ENCODE measurements at regions not wholly inside any gene's neighbourhood (a gene's known extent, or its start where the extent isn't known, plus 50 kb on each side); places are given as distances from the start of the nearest gene placed in this dataset.
A peak's percentile ranks its signal among the peaks of the same experiment; 100 is the strongest.

GRCh38 chr11:109864834-109865547 is 228.2 kb upstream of the ZC3H12C start:
- no peak for DNase-seq

- no peak for DNase-seq
Measured at GRCh38 chr11:109865548-109866186, 227.5 kb upstream of the ZC3H12C start.

GRCh38 chr11:109867784-109868183 is 225.4 kb upstream of the ZC3H12C start:
- DNase-seq: no peak

GRCh38 chr11:109869536-109869935 is 223.7 kb upstream of the ZC3H12C start:
- no peak for DNase-seq

- no peak for DNase-seq
Measured at GRCh38 chr11:109870297-109870696, 222.9 kb upstream of the ZC3H12C start.

GRCh38 chr11:109877043-109877442 is 216.1 kb upstream of the ZC3H12C start:
- no peak for DNase-seq

GRCh38 chr11:109884501-109884900 is 208.7 kb upstream of the ZC3H12C start:
- no peak for DNase-seq

- DNase-seq: no peak
Measured at GRCh38 chr11:109885006-109885405, 208.2 kb upstream of the ZC3H12C start.

- DNase-seq: no peak
Measured at GRCh38 chr11:109892321-109892794, 200.8 kb upstream of the ZC3H12C start.

- DNase-seq: no peak
Measured at GRCh38 chr11:109894242-109894641, 198.9 kb upstream of the ZC3H12C start.

- no peak for DNase-seq
Measured at GRCh38 chr11:109898592-109898991, 194.6 kb upstream of the ZC3H12C start.

GRCh38 chr11:109902764-109903433 is 190.3 kb upstream of the ZC3H12C start:
- DNase-seq: no peak

GRCh38 chr11:109911488-109911887 is 181.7 kb upstream of the ZC3H12C start:
- no peak for DNase-seq

GRCh38 chr11:109914038-109914437 is 179.2 kb upstream of the ZC3H12C start:
- DNase-seq: no peak

- DNase-seq: no peak
Measured at GRCh38 chr11:109914809-109915653, 178.2 kb upstream of the ZC3H12C start.

- no peak for DNase-seq
Measured at GRCh38 chr11:109926941-109927340, 166.3 kb upstream of the ZC3H12C start.

- DNase-seq: no peak
Measured at GRCh38 chr11:109929308-109929707, 163.9 kb upstream of the ZC3H12C start.

GRCh38 chr11:109933126-109933525 is 160.1 kb upstream of the ZC3H12C start:
- DNase-seq: no peak

GRCh38 chr11:109934151-109934550 is 159.0 kb upstream of the ZC3H12C start:
- no peak for DNase-seq

- no peak for DNase-seq
Measured at GRCh38 chr11:109936661-109937180, 156.5 kb upstream of the ZC3H12C start.

GRCh38 chr11:109937968-109938367 is 155.2 kb upstream of the ZC3H12C start:
- no peak for DNase-seq

GRCh38 chr11:109939166-109939810 is 153.9 kb upstream of the ZC3H12C start:
- DNase-seq: peak; percentile 78
